HG03045 (cell line): ENCODE measurements at regions not wholly inside any gene's neighbourhood (a gene's known extent, or its start where the extent isn't known, plus 50 kb on each side); places are given as distances from the start of the nearest gene placed in this dataset.

Source experiments
- ATAC-seq: cut with Tn5 transposase; IDR thresholded peaks from one replicate; pipeline ENCODE4 v1.9.1; 2021; ENCODE audit warnings: mild to moderate bottlenecking, moderate library complexity; ENCODE audit not compliant: unreplicated experiment

DNA sequence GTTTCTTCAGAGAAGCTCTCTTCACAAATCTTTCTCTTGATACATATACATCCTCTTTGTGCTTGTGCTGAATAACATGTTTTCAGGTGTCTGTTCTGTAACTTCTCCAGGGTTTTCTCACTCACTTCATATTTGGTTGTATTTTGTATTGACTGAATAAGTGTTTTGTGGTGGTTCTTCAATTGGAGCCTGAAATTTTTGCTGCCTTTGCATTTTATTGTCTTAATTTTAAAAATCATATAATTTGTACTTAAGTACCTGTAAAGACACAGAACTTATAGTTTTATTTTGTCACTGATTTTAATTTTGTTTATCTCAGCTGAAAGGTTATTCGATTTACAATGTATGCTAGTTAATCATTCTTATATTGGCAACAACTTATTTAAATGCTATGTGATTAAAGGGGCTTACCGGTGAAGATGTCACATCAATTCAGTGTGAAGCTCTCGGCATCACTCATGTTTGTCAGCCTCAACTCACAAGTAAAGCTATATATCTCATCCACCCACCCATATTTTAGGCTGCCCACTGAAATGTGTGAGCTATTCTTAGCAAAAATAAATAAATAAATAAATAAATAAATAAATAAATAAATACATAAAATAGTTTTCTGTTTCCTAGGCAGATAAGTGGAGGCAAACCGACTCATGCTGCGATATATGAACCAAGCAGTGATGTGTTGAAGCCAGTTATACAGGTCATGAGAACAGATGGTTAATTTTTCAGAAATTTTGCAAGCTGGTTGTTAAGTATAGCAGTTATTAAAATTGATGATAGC lies 76.4 kb upstream of the FSTL5 start:
- no peak for ATAC-seq

DNA sequence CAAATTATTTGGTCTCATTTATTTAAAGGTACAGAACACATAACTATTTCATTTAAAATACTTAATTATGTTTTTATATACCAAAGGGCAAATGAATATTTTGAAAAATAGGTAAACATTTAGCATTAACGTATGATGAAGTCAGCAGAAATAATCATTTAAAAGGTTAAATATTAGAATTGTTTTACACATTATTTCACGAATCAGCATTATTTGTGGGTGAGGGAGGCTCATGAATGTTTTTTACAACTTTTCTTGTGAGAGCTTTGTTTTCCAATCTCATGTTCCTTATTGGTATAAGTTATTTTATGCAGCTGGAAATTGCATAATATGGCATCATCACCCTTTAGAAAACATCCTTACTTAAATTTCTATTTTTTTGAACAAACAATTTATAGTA lies 73.9 kb upstream of the FSTL5 start:
- ATAC-seq, result no peak

DNA sequence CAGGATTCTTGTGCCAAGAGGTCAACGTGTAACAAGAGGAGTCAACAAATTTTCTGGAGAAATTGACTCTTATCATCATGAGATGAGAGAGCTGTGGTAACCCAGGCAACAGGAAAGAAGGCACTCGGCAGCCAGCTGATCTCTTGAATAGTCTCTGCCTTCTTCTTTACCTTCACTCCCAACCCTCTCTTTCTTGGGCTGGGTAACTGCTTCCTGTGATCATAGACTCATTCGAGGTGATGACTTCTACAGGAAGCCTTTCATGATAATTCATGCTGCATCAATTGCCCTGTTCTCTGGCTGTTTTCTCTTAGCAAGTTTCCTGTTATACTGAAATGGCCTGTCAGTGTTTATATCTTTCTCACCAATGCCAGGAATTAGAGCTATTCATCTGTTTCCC lies 70.8 kb upstream of the FSTL5 start:
- ATAC-seq, result no peak

DNA sequence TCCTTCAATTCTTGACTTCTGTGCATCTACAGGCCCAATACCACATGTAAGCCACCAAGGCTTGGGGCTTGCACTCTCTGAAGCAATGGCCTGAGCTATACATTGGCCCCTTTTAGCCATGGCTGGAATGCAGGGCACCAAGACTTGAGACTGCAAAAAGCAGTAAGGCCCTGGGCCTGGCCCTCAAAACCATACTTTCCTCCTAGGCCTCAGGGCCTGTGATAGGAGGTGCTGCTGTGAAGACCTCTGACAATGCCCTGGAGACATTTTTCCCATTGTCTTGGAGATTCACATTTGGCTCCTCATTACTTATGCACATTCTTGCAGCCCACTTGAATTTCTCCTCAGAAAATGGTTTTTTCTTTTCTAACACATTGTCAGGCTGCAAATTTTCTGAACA lies 68.5 kb upstream of the FSTL5 start:
- ATAC-seq, result no peak

DNA sequence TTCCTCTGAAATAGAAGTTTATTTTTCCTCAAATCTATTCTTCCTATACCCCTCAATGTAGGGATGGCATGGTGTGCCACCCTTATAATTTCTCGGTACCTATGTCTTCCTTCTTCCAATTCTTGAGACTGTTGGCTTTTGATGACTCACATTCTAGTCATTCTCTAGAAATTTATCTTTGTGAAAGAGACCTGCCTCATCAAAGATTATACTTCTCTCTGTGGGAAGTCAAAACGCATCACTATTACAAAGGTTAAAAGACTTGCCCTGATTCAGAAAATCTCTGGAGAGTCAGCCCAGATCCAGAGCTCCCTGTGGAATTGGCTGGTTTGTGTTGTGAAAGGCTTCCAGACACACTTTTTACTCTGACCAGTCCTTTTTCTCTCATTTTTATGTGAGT lies 65.9 kb upstream of the FSTL5 start:
- ATAC-seq, result no peak

DNA sequence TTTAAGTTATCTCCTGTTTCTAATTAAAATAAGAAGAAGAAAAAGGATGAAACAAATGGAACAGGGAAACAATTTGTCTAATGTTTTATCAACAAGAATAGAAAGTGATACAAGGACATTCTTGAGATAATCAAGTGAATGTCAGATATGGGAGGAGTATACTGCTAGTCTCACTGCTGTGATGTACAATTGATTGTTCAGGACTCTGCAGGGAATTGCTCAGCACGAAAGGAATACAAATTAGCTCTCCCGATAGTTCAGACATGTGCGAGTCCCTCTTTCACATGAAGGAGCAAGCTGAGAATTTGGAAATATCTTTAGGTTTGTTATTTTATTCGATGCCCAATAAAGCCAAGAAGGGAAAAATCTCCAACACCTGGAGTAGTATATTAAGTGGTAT lies 57.3 kb upstream of the FSTL5 start:
- no peak for ATAC-seq
